ENCODE measurements at regions not wholly inside any gene's neighbourhood (a gene's known extent, or its start where the extent isn't known, plus 50 kb on each side); places are given as distances from the start of the nearest gene placed in this dataset.

DNA sequence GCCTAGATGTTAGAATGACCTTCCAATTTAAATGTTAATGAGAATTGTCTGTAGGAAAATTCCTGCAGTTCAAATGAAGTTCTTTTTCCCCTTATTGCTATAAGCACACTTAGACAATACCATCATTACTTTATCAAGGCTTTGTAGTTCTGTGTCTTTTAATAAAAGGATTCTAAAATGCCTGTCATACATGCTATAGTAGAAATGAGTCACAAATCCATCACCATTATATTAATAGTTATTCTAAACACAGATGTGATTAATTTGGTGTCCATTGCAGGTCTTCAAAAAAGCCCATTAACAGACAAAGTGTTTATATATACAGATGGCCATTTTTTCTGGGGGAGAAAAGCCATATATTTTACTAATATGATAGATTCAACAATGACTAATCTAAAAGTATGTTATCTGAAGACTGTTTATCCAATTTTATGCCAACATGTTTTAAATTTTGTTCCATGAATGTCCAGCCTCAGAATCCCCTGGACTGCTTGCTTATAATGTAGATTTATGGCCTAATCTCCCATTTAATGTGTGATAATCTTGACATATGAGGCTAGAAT lies 1678.3 kb upstream of the PCDH20 start:
- H3K14ac ChIP-seq (ENCODE audit: insufficient read depth, low read length) = no peak overlapping the region
- no peaks in the 10 kb centered on the region for H3K79me1 ChIP-seq (ENCODE audit: insufficient read depth, low read depth, low read length, poor library complexity, severe bottlenecking)
- H3K56ac ChIP-seq (ENCODE audit: insufficient read length, low read depth, low read length) = no peak overlapping the region
- DNase-seq = no peak
- no peak overlapping the region for H2BK5ac ChIP-seq (ENCODE audit: insufficient read length, low read length)
- H3K4ac ChIP-seq (ENCODE audit: low read depth, low read length) = no peak overlapping the region
- H2BK20ac ChIP-seq (ENCODE audit: low read depth, low read length, poor library complexity, severe bottlenecking) = no peak overlapping the region
- H2BK12ac ChIP-seq (ENCODE audit: insufficient read length, low read depth, low read length) = no peak overlapping the region
- no peak overlapping the region for H3K18ac ChIP-seq (ENCODE audit: insufficient read length, low read depth, low read length)
- H3K9ac ChIP-seq (ENCODE audit: extremely low read depth, insufficient read length, low read length) = no peak overlapping the region
- no peak overlapping the region for H3K4me3 Mint-ChIP-seq
- H3K27ac Mint-ChIP-seq = no peak overlapping the region
- no peaks in the 10 kb centered on the region for H3K27me3 ChIP-seq (ENCODE audit: insufficient read depth, low read length)
- H3K23me2 ChIP-seq (ENCODE audit: insufficient read length, low read depth, low read length, poor library complexity, severe bottlenecking) = no peaks in the 10 kb centered on the region
- no peak overlapping the region for H3K27ac ChIP-seq (ENCODE audit: insufficient read length, low read depth, low read length)
- H3K4me2 ChIP-seq (ENCODE audit: insufficient read depth, insufficient read length, low read length) = no peak overlapping the region
- H2BK120ac ChIP-seq (ENCODE audit: low read depth, low read length, poor library complexity, severe bottlenecking) = no peak overlapping the region
- no peaks in the 10 kb centered on the region for H3K27me3 Mint-ChIP-seq (ENCODE audit: low read depth)
- H4K20me1 ChIP-seq (ENCODE audit: control insufficient read depth, insufficient read depth, insufficient read length) = no peaks in the 10 kb centered on the region
- H2AFZ ChIP-seq (ENCODE audit: low read length) = no peak overlapping the region
- H4K5ac ChIP-seq (ENCODE audit: insufficient read length, low read depth, low read length) = no peak overlapping the region
- TF ChIP-seq, protein P1, sequence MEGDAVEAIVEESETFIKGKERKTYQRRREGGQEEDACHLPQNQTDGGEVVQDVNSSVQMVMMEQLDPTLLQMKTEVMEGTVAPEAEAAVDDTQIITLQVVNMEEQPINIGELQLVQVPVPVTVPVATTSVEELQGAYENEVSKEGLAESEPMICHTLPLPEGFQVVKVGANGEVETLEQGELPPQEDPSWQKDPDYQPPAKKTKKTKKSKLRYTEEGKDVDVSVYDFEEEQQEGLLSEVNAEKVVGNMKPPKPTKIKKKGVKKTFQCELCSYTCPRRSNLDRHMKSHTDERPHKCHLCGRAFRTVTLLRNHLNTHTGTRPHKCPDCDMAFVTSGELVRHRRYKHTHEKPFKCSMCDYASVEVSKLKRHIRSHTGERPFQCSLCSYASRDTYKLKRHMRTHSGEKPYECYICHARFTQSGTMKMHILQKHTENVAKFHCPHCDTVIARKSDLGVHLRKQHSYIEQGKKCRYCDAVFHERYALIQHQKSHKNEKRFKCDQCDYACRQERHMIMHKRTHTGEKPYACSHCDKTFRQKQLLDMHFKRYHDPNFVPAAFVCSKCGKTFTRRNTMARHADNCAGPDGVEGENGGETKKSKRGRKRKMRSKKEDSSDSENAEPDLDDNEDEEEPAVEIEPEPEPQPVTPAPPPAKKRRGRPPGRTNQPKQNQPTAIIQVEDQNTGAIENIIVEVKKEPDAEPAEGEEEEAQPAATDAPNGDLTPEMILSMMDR (conservative IDR thresholded peaks at IDR 0.05) = no peak
- H3K4me1 Mint-ChIP-seq = peaks cover 5 to 7% of the 10 kb centered on the region in 2 experiments
- H3K79me2 ChIP-seq (ENCODE audit: insufficient read depth, low read length) = no peaks in the 10 kb centered on the region
- H3K9me3 ChIP-seq (ENCODE audit: control insufficient read depth, low read depth, low read length) = no peaks in the 10 kb centered on the region
- no peak overlapping the region for H3K23ac ChIP-seq (ENCODE audit: insufficient read length, low read depth, low read length)
- H4K91ac ChIP-seq (ENCODE audit: insufficient read length, low read depth, low read length) = no peak overlapping the region
- no peaks in the 10 kb centered on the region; a peak in 1 of 5 replicates for H3K9me3 Mint-ChIP-seq
- H3K4me1 ChIP-seq (ENCODE audit: insufficient read depth, low read length) = no peaks in the 10 kb centered on the region
- no peak overlapping the region for H2BK15ac ChIP-seq (ENCODE audit: low read depth, low read length)
- H3K36me3 Mint-ChIP-seq (ENCODE audit: insufficient read depth in 1 of 3, low read depth in 3 of 3) = no peaks in the 10 kb centered on the region
- H3T11ph ChIP-seq (ENCODE audit: low read length) = no peak overlapping the region
- no peak overlapping the region for H2AK5ac ChIP-seq (ENCODE audit: insufficient read length, low read length)
- H4K8ac ChIP-seq (replicated peaks; ENCODE audit: insufficient read length, low read depth, low read length) = no peak overlapping the region
